Caki2 (cell line): ENCODE measurements at regions not wholly inside any gene's neighbourhood (a gene's known extent, or its start where the extent isn't known, plus 50 kb on each side); places are given as distances from the start of the nearest gene placed in this dataset.

Source experiments
- DNase-seq: peaks from one replicate; pipeline ENCODE4 v3.0.0-alpha.2; 2015; ENCODE audit warnings: low read depth
- in situ Hi-C: cut with HindIII; loops from 2 replicates; pipeline ENCODE4 v1.10.0; 2016; ENCODE audit warnings: low sequenced_read_pairs, low pct_unique_long_range_greater_than_20kb, mixed read lengths

DNA sequence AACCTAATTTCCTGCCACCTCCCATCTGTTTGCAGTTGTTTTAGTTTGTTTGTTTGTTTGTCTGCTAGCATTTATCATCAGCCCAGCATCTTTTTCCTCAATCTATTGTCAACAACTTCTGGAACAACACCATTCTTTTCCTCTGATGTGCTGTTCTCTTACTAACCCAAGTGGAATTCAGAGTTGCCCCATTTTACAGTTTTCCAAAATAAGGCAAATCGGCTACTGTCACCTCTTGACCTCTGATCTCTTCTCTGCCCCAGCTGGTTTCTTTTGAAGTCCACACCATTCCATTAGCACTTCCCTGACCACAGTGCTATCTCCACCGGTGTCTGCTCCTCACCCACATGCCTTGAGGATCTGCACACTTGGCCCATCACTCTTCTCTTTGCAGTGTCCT, 102.4 kb downstream of the EFNB2 start:
- DNase-seq = no peak
- in situ Hi-C loops = no loop called here

DNA sequence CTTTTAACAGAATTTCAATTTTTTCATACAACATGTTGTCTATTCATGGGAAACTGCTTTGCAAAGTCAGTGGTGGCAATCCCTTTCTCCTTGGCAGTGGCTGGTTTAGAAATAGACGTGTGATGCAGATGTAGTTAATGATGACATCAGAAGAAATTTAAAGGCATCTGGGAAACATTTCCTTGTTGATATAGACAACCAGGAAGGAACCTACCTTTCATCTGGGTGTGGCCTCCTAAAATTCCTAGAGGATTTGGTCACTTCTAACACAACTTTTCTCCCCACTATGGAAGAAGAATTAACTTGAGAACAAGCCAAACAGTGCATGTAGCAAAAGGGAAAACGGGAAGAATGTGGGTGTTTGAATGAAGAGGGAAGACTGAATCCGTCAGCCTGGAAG, 102.8 kb downstream of the EFNB2 start:
- in situ Hi-C loops = no loop called here

DNA sequence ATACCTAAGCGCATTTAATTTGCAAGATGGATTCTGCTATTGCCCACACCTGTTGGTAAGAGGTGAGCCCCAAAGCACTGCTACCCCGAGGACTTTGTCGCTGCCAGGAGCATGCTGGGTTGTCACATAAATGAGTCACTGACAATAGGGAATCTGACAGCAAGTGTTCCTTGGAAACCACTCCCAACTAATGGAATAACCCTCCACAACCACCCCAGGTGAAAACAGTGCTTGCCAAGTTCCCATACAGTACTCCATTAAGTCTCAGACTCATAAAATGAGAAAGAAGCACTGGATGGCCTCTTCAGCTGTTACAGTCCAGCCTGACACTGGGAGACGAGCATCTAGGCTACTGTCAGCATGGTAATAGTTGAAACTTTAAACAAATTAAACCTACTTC, 108.6 kb downstream of the EFNB2 start:
- DNase-seq = no peak
- in situ Hi-C loops = no loop called here

More for the DNA sequence above, 102.8 kb downstream of the EFNB2 start:
- DNase-seq = no peak

DNA sequence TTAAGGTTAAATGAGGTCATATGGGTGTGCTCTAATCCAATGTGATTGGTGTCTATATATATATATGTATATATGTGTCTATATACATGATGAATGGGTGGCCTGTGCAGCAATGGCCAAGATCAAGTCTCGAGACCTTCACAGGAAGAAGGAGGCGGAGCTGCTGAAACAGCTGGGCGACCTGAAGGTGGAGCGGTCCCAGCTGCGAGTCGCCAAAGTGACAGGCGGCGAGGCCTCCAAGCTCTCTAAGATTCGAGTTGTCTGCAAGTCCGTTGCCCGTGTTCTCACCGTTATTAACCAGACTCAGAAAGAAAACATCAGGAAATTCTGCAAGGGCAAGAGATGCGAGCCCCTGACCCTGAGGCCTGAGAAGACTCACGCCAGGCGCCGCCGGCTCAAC, 109.8 kb downstream of the EFNB2 start:
- DNase-seq = no peak
- in situ Hi-C loops = no loop called here

DNA sequence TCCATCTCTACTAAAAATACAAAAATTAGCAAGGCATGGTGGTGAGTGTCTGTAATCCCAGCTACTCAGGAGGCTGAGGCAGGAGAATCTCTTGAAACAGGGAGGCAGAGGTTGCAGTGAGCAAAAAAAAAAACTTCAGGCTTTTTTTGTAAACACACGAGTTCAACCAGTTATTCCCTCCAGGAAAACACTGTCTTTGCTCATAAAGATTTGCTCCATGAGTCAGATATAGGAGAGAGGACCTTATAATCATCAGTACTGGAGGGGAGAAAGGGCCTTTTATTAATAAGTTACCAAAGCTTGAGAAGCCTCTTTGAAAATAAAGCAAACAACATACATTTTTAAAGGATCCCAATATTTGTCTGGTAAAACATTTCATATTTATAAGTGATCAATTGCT, 110.7 kb downstream of the EFNB2 start:
- in situ Hi-C loops = no loop called here
- peak; percentile 18 for DNase-seq

DNA sequence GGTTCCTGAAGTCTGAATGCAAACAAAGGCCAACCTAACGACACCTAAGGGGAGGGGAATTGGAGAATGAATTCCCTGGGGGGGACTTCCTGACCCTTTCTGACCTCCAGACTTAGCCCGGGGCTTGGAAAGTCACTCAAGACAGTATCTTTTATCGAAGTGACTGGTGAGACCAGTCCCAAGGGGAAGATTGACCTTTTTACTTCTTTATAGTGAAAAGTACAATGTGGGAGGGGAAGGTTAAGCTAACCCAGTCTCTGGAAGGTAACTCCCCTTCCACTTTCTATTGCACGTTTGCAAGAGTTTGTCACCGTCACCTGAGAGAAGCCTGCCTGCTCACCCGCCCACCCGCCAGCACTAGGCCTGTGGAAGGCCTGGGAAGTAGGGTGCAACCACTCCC, 111.9 kb downstream of the EFNB2 start:
- no peak for DNase-seq
- in situ Hi-C loops = no loop called here

DNA sequence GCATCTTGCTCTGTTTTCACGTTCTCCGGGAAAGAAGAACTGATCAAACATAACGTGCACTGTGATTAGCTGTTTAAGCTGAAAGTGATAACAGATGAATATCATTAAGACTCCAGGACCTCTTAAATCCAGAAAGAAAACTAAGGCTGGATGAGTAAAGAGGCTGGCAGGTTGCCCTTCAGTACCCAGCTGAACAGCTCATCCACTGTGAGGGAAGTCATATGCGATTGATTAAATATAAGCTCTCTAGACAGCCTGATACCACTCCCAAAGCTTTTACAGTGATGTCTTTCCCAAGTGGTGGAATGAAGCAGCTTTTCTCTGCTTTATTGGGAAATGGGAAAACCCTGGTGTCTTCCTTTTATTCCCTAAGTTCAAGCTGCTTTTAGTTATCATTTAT, 116.9 kb downstream of the EFNB2 start:
- DNase-seq = no peak
- in situ Hi-C loops = no loop called here

DNA sequence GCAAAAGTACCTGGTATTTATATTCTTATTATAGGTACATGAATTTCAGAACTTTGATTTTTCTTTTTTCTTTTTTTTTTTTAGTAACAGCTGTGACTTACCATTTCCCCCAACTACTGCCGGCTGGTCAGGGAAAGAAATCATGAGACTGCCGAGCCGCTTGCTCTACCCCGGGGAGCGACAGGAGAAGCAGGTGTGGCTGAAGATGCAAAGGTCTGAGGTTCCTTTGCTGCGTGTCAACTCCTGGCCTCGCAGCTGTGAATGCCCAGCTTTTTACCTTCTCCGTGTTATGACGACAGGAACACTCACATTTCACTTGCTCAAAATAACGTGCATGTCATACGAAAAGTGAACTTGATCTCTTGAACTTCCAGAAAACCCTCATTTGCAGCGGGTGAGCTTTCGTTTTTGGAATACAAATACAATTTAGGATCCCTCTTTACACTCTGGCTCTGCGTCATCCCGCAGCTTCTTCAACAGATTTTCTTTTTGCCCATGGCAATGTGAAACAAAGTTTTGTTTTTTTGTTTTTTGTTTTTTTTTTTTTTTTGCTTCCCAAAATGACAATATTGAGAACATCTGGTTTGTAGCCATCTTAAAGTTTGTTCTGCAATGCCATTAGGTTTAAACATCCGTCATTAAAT, 117.9 kb downstream of the EFNB2 start:
- no peak for DNase-seq
- in situ Hi-C loops = no loop called here

DNA sequence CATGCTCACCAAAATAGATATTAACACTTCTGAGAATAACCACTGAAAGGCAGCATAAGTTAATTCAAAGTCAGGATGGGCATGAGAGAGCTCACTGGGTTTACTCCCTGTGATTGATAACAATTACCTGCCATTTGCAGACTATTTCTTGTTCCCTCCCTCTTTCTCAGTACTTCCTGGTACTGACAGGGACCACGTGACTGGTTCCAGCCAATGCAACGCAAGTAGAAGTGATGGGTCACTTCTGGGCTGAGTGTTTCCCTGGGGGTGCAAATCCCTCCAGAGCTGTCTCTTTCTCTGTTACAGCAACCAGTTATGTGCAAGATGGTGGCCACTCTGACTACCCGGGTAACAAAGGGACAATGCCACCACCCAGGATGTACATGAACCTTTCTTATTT, 118.8 kb downstream of the EFNB2 start:
- in situ Hi-C loops = no loop called here
- DNase-seq = no peak

DNA sequence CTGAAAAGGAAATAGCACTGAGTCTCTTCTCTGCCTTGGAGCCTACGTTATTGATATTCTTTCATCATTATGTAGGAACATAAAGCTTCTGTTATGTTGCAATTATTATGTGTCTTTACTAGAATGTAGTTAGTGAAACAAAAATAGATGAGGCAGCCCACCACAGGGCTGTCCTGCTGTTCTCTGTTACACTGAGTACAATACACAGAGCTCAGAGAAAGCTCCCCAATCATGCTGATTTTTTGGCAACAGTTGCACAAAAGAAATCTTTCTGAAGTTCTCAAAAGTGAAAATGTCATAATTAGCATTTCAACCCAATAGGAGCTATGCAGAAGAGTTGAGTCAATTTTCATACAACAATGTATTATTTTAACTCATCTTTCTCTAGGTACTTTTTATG, 119.5 kb downstream of the EFNB2 start:
- no peak for DNase-seq
- in situ Hi-C loops = no loop called here

DNA sequence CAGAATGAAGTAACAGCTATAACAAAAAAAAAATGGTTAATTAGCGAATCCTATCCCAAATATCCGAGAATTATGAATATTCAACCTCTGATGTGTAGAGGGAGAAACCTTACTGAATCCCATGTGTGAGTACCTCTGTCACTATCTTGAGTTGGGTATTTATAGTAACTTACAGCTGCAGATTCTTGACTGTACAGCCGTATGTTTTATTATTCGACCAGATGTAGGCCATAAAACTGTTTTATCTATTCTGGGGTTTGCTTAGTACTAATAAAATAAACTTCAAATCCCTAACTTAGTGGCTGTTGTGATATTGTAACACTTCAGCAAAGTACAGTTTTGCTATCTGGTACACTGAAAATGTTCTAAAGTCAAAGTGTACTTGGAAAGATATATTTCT, 120.0 kb downstream of the EFNB2 start:
- DNase-seq = no peak
- in situ Hi-C loops = no loop called here

DNA sequence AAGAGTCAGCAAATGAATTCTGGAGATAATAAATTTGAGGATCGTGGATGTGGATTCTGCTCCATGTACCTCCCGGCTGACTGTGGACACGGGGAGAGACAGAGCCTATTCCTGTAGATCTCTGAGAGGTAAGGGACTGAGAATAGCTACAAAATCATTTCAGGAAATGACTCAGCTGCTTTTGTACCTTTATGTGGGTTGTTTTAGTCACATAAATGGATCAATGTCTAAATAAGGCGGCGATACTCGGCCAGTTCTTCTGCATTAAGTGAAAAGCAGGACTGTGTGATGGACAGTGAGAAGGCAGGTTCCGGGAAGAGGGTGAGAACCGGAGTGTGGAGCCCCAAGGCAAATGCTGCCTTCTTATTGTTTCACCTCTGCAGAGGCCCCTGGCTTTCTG, 128.1 kb downstream of the EFNB2 start:
- in situ Hi-C loops = no loop called here
- no peak for DNase-seq

DNA sequence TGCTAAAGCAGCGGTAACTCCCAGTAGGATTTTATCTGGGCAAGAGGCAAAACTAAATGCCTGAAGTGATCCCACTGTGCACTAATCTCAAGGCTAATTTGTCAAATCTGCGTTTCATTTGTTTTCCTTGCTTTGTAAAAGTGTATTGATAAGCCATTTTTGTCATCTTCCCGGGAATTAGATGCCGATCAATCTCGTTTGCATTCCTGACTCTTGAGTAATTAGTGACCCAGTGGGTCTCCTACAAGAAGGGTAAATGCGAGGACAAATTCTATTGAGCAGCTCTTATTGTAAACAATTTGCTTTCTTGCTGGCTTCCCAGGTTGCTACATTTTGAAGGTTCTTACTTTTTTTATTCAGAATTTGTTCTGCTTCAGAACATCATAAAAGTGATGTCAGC, 129.7 kb downstream of the EFNB2 start:
- in situ Hi-C loops = no loop called here

DNA sequence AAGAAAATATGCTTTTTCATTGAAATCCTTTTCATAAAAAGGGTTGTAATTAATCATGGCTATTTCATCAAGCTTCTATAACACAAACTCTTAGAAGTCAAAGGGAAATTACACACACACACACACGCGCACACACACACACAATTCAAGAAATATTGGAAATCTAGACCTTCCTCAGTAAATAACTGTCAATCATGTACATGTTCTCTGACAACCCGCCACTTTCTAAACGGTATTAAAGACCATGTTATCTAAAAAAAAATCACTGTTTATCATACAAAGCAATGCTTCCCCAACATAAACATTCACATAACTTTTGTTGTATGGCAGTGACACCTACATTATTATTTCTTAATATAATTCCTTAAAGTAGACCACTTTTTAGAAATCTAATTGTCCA, 132.2 kb downstream of the EFNB2 start:
- DNase-seq = no peak
- in situ Hi-C loops = no loop called here

More for the DNA sequence above, 129.7 kb downstream of the EFNB2 start:
- DNase-seq = no peak

DNA sequence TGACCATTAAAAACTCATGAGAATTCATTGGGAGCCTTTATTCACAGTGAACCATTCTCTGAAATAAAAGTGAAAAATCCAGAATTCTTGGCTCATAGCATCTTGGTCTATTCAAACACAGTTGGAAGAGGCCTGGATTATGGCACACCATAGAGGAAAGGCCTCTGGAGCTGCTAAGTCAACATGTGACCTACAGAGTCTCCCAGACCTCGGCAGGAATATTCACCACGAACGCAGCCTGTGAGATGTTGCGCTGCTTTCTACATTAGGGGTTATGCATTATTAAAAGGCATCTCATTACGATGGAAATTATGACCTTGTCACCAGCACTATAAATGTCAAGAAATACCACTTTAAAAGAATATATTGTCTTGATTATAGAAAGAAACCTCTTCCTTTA, 132.6 kb downstream of the EFNB2 start:
- no peak for DNase-seq

DNA sequence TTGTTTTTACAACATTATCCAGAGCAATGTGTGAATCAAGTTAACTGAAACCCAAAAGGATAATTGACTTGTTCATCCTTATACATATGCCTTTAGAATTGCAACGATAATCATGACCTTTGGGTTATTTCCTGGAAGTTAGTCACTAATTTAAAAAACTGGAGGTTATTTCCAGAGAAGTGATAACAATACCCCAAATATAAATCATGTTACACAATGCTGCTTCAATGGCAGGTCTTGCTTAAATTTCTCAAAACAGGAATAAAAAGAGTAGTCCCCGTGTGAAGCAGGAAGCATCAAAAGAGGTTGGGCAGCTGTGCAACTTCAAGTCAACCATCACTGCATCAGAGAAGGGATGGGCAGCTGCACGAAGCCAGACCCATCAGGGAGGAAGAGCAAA, 134.4 kb downstream of the EFNB2 start:
- in situ Hi-C loops = no loop called here
- no peak for DNase-seq

More for the DNA sequence above, 132.6 kb downstream of the EFNB2 start:
- in situ Hi-C loops = no loop called here

DNA sequence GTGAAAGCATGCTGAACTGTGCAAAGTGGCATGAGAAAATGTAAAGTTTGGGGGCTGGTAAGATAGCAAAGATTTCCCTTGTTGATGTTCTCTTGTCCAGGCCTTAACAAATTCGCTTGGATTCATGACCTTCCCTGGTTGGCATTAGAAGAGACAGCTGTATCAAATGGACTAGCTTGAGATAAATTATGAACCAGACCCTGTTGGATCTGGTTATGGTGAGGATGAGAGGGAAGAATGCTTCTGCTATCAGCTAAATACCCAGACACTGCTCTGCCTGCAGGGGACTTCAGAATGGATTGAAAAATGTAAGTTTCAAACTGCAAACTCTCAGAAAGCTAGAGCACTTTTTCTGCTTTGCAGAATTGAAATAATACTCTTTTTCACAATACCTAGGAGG, 135.2 kb downstream of the EFNB2 start:
- in situ Hi-C loops = no loop called here
- DNase-seq = no peak

DNA sequence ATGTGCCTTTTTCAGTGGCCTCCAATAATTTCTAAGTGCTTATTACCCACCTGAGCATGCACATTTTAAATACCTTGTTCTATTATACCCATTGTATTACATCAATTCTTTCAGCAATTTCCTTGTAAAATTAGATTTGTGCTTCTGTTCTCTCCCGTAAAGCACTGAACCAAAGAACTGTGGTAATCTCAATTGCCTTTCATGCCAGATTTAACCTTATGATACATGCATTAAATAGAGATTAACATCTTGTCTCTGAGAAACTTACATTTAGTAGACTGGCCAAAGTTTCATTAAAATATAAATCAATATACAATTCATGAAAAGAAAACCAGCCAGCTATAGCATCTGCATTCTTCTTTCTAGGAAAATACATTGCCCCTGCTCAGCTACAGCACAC, 137.2 kb downstream of the EFNB2 start:
- in situ Hi-C loops = no loop called here
- no peak for DNase-seq

DNA sequence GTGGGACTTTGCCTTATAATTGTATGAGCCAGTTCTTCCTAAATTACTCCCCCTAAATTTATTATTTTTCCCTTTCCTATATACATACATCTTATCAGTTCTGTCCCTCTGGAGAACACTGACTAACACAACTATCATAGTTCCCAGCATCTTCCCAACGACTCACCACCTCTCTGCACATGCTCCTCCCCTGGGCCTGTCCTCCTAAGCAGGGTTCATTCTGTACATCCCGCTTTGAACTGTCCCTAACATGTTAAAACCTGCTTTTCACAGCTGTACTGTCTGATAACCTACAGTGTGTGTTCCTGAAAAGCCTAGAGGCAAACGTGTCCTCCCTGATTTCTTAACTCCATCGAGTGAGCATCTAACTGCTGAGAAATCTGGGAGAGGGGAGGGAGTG, 141.7 kb downstream of the EFNB2 start:
- in situ Hi-C loops = no loop called here
- DNase-seq = no peak

DNA sequence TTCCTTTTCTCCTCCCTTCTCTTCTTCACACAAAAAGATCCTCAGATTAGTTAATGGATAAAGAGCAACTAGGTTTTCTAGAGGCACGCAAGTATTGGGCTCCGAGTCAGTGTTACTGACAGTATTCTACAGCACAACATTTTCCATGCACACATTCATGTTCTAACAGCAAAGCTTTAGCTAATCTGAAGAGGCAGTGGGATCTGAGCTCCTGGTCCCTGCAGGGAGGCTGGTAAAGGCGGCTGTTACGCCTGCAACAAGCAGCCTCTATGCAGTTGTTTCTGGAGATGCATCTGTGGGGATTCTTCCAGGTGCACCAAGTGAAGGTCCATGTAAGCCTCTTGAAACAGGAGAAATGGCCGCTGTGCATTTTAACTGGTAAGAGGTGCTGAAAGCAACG, 143.8 kb downstream of the EFNB2 start:
- DNase-seq = no peak
- in situ Hi-C loops = no loop called here

DNA sequence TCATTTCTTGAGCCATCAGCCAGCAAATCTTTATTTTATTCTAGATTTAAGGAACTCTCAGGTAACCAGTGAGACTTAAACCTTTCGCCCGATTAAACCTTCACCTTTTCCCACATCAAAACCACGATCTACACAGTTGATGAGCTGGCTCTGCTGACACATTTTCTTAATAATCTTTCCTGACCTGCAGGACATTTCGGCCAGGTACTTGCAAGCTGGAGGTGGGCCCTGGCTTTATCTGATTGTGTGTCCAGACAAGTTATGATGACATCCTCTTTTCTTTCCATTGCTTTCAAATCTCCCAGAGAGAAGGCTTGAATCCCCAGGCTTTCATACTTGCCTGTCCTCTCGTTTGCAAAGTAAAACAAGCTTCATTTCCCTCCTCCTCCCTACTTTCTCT, 144.2 kb downstream of the EFNB2 start:
- DNase-seq = no peak
- in situ Hi-C loops = no loop called here
